ENCODE measurements at regions not wholly inside any gene's neighbourhood (a gene's known extent, or its start where the extent isn't known, plus 50 kb on each side); places are given as distances from the start of the nearest gene placed in this dataset.
A peak's percentile ranks its signal among the peaks of the same experiment; 100 is the strongest.

GRCh38 chr19:28426110-28426729 lies 786.7 kb downstream of the UQCRFS1 start:
- no peak overlapping the region for H3K4me3 ChIP-seq
- no peak for DNase-seq (ENCODE audit: low read depth in 1 of 2, low spot score in 1 of 2)
- POLR2A ChIA-PET: no interaction called here
- FAIRE-seq: no peak
- no peak for ATAC-seq
- no peak overlapping the region for H3K27ac ChIP-seq
- 4% methylated on average over 7 of the region's 7 CpGs for WGBS (ENCODE audit: missing lambda C conversion rate)
- H3K9me3 ChIP-seq: peaks cover 9% of the 10 kb centered on the region; the same call in 2 of the 3 replicates
- TF ChIP-seq ELK1 (IDR thresholded peaks at IDR 0.05; ENCODE audit: low read depth, low read length) (no peak), MAFK (IDR thresholded peaks at IDR 0.05; ENCODE audit: partially characterized antibody) (no peak), PHF8 (IDR thresholded peaks at IDR 0.05; ENCODE audit: borderline replicate concordance, low read depth) (no peak), SREBF2 (IDR thresholded peaks at IDR 0.05) (no peak), POLR2AphosphoS2 (conservative IDR thresholded peaks at IDR 0.05; ENCODE audit: low read length) (no peak), JUN (IDR thresholded peaks at IDR 0.05) (no peak), NPAS2 (CRISPR knock-in tag; IDR thresholded peaks at IDR 0.05; ENCODE audit: borderline replicate concordance) (no peak), ZC3H11A (IDR thresholded peaks at IDR 0.05) (no peak), HEYL (CRISPR knock-in tag; IDR thresholded peaks at IDR 0.05) (no peak), JUNB (IDR thresholded peaks at IDR 0.05) (no peak), ZFP36 (IDR thresholded peaks at IDR 0.05; ENCODE audit: borderline replicate concordance, partially characterized antibody) (no peak), ATOH8 (CRISPR knock-in tag; IDR thresholded peaks at IDR 0.05; ENCODE audit: low read depth) (no peak), MAX (IDR thresholded peaks at IDR 0.05) (no peak), CBX8 (IDR thresholded peaks at IDR 0.05) (no peak), RARB (CRISPR knock-in tag; IDR thresholded peaks at IDR 0.05) (no peak), FOXS1 (CRISPR knock-in tag; IDR thresholded peaks at IDR 0.05) (no peak), ZNF302 (CRISPR knock-in tag; IDR thresholded peaks at IDR 0.05) (no peak), MYC (IDR thresholded peaks at IDR 0.05; ENCODE audit: borderline replicate concordance, low read length) (no peak), MAZ (IDR thresholded peaks at IDR 0.05; ENCODE audit: borderline replicate concordance, low read depth, low read length) (no peak), HOXB13 (CRISPR knock-in tag; IDR thresholded peaks at IDR 0.05; ENCODE audit: low read depth) (no peak)
- H3K4me1 ChIP-seq: no peaks in the 10 kb centered on the region
- CTCF ChIA-PET: no interaction called here
- H3K4me2 ChIP-seq: no peak overlapping the region

GRCh38 chr19:28425046-28425931 lies 787.7 kb downstream of the UQCRFS1 start:
- Histone ChIP-seq H3K27ac (no peak overlapping the region), H3K4me3 (no peak overlapping the region), H3K4me1 (no peaks in the 10 kb centered on the region), H3K4me2 (no peak overlapping the region), H3K9me3 (peaks cover 12% of the 10 kb centered on the region; the same call in 1 of the 3 replicates)
- TF ChIP-seq PBX3 (IDR thresholded peaks at IDR 0.05) (no peak), CEBPB (IDR thresholded peaks at IDR 0.05) (no peak), JUNB (IDR thresholded peaks at IDR 0.05) (no peak), REST (IDR thresholded peaks at IDR 0.05) (no peak)
- ChIA-PET POLR2A (no interaction called here), CTCF (interaction anchor here (1.3 kb wide), 1 partner anchor 10 kb away, joined by 5 read pairs; no protein-coding TSS in a partner anchor)
- 4% methylated on average over 13 of the region's 13 CpGs for WGBS (ENCODE audit: missing lambda C conversion rate)
- no peak for DNase-seq (ENCODE audit: low read depth in 1 of 2, low spot score in 1 of 2)
- ATAC-seq: no peak
- peak; percentile 82 for FAIRE-seq

Data from A549 (cell line).